ENCODE measurements at regions not wholly inside any gene's neighbourhood (a gene's known extent, or its start where the extent isn't known, plus 50 kb on each side); places are given as distances from the start of the nearest gene placed in this dataset.

DNA sequence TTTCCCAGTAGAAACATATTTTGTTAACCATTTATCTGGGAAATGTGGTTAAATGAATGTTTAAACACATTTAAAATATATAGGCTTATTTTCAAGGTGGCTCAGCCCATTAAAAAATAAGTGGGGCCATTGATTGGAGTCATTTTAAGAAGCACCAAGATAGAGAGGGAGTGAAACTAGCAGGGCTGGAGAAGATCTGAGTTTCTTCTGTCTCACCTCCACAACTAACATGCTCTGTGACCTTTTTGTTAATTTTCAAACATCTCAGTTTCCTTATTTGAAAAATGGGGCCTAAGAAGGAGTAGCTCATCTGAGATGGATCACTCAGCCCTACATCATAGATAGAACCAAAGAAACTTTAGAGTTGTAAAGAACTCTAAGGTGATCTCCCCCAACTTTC lies 254.8 kb downstream of the KCNS3 start:
- Histone ChIP-seq H3K4me2 (no peak overlapping the region), H3K4me3 (no peak overlapping the region), H3K27ac (no peak overlapping the region), H3K4me1 (no peaks in the 10 kb centered on the region), H3K9me3 (no peaks in the 10 kb centered on the region)
- FAIRE-seq (no peak), DNase-seq (ENCODE audit: low read depth in 1 of 2, low spot score in 1 of 2) (no peak), ATAC-seq (no peak)
- ChIA-PET CTCF (no interaction called here), POLR2A (no interaction called here)
- TF ChIP-seq HOXB5 (CRISPR knock-in tag; IDR thresholded peaks at IDR 0.05) (no peak), CHD4 (IDR thresholded peaks at IDR 0.05; ENCODE audit: borderline replicate concordance) (no peak), TP53 (CRISPR knock-in tag; IDR thresholded peaks at IDR 0.05) (no peak), EHMT2 (IDR thresholded peaks at IDR 0.05; ENCODE audit: low read depth) (no peak), NPAS2 (CRISPR knock-in tag; IDR thresholded peaks at IDR 0.05; ENCODE audit: borderline replicate concordance) (no peak), HOXB13 (CRISPR knock-in tag; IDR thresholded peaks at IDR 0.05; ENCODE audit: low read depth) (no peak), EP300 (IDR thresholded peaks at IDR 0.05) (no peak), SREBF2 (IDR thresholded peaks at IDR 0.05) (no peak), NFE2L2 (conservative IDR thresholded peaks at IDR 0.05; ENCODE audit: low read length) (no peak), GATA3 (IDR thresholded peaks at IDR 0.05; ENCODE audit: borderline replicate concordance) (no peak), KDM5A (IDR thresholded peaks at IDR 0.05) (no peak), HDAC2 (IDR thresholded peaks at IDR 0.05) (no peak), POLR2A (IDR thresholded peaks at IDR 0.05; ENCODE audit: low read length) (no peak)
- TF ChIP-seq, protein P1, sequence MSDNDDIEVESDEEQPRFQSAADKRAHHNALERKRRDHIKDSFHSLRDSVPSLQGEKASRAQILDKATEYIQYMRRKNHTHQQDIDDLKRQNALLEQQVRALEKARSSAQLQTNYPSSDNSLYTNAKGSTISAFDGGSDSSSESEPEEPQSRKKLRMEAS (IDR thresholded peaks at IDR 0.05): no peak
- TF ChIP-seq, protein P2, sequence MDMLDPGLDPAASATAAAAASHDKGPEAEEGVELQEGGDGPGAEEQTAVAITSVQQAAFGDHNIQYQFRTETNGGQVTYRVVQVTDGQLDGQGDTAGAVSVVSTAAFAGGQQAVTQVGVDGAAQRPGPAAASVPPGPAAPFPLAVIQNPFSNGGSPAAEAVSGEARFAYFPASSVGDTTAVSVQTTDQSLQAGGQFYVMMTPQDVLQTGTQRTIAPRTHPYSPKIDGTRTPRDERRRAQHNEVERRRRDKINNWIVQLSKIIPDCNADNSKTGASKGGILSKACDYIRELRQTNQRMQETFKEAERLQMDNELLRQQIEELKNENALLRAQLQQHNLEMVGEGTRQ (IDR thresholded peaks at IDR 0.05): no peak

DNA sequence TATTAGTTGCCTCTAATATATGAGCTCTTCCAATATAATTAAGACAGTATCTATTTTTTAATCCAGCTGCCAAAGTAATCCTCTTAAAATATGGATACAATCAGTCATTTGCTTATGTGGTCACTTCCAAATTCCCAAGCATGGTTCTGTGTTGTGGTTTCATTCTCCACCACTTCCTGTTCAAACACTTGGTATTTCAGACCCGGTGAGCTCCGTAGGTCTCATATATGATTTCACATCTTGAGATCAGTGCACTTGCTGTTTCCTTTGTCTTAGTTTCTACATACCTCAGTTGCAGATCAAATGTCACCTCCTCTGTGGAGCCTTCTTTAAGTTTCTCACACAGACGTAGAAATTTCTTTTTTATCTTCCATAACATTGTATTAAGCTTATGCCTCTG lies 254.2 kb downstream of the KCNS3 start:
- WGBS (ENCODE audit: missing lambda C conversion rate): 65% methylated on average over 3 of the region's 3 CpGs
- Histone ChIP-seq H3K4me2 (no peak overlapping the region), H3K9me3 (no peaks in the 10 kb centered on the region), H3K27ac (no peak overlapping the region), H3K4me1 (no peaks in the 10 kb centered on the region), H3K4me3 (no peak overlapping the region)
- TF ChIP-seq RFX5 (IDR thresholded peaks at IDR 0.05) (no peak), BHLHE40 (IDR thresholded peaks at IDR 0.05; ENCODE audit: low read depth, low read length) (no peak), MAZ (IDR thresholded peaks at IDR 0.05; ENCODE audit: borderline replicate concordance, low read depth, low read length) (no peak), KDM1A (IDR thresholded peaks at IDR 0.05; ENCODE audit: low read depth) (no peak), NFE2L2 (conservative IDR thresholded peaks at IDR 0.05; ENCODE audit: low read length) (no peak), CHD4 (IDR thresholded peaks at IDR 0.05; ENCODE audit: borderline replicate concordance) (no peak), ZFP36 (IDR thresholded peaks at IDR 0.05; ENCODE audit: borderline replicate concordance, partially characterized antibody) (no peak), REST (IDR thresholded peaks at IDR 0.05) (no peak), HOXB5 (CRISPR knock-in tag; IDR thresholded peaks at IDR 0.05) (no peak), POLR2A (IDR thresholded peaks at IDR 0.05; ENCODE audit: low read length) (no peak), EP300 (IDR thresholded peaks at IDR 0.05) (no peak), FOSB (CRISPR knock-in tag; IDR thresholded peaks at IDR 0.05) (no peak), RNF2 (IDR thresholded peaks at IDR 0.05; ENCODE audit: borderline replicate concordance, low read depth) (no peak), PHF8 (IDR thresholded peaks at IDR 0.05; ENCODE audit: borderline replicate concordance, low read depth) (no peak), GATA3 (IDR thresholded peaks at IDR 0.05; ENCODE audit: borderline replicate concordance) (no peak)
- ChIA-PET CTCF (no interaction called here), POLR2A (no interaction called here)
- ATAC-seq (no peak), DNase-seq (ENCODE audit: low read depth in 1 of 2, low spot score in 1 of 2) (no peak), FAIRE-seq (no peak)
